BE2C (cell line): ENCODE measurements at regions not wholly inside any gene's neighbourhood (a gene's known extent, or its start where the extent isn't known, plus 50 kb on each side); places are given as distances from the start of the nearest gene placed in this dataset.

Experiments used
- DNase-seq: peaks from one replicate; pipeline ENCODE4 v3.0.0-alpha.2; 2020
- H3K27me3 ChIP-seq: fragments of 250-450 bp; sonication (Bioruptor Pico); 2 replicates; pipeline ENCODE4 v1.5.1; 2020; ENCODE audit warnings: mild to moderate bottlenecking
- H3K36me3 ChIP-seq: fragments of 250-450 bp; sonication (Bioruptor Pico); 2 replicates; pipeline ENCODE4 v1.5.1; 2020; ENCODE audit warnings: mild to moderate bottlenecking
- H3K4me1 ChIP-seq: fragments of 250-450 bp; sonication (Bioruptor Pico); 2 replicates; pipeline ENCODE4 v1.5.1; 2020
- H3K4me3 ChIP-seq: 2 replicates; pipeline ENCODE4 v1.5.1; 2011; ENCODE audit warnings: low read depth, low read length
- H3K9me3 ChIP-seq: fragments of 250-450 bp; sonication (Bioruptor Pico); 2 replicates; pipeline ENCODE4 v1.5.1; 2020
- TF ChIP-seq, protein P1 (sequence below): IDR thresholded peaks from 2 replicates; pipeline ENCODE4 v1.5.1; 2012; ENCODE audit warnings: mild to moderate bottlenecking, low read depth, low read length

DNA sequence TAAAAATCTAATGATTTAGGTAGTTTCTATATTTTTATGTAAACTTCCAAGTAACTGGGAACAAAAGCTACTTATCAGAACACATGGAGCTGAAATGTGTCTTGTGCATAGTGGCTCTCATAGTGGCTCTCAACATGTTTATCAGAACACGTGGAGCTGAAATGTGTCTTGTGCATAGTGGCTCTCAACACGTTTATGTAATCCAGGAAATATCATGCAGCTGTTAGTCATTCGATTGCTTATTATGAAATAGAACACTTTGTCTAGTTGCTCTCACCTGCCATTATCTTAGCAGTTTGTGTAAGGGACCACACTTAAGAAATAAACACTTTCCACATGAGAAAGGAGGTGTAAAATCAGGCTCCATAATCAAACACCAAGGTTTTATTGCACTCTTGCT is 119.2 kb upstream of the ASCC3 start:
- TF ChIP-seq, protein P1, sequence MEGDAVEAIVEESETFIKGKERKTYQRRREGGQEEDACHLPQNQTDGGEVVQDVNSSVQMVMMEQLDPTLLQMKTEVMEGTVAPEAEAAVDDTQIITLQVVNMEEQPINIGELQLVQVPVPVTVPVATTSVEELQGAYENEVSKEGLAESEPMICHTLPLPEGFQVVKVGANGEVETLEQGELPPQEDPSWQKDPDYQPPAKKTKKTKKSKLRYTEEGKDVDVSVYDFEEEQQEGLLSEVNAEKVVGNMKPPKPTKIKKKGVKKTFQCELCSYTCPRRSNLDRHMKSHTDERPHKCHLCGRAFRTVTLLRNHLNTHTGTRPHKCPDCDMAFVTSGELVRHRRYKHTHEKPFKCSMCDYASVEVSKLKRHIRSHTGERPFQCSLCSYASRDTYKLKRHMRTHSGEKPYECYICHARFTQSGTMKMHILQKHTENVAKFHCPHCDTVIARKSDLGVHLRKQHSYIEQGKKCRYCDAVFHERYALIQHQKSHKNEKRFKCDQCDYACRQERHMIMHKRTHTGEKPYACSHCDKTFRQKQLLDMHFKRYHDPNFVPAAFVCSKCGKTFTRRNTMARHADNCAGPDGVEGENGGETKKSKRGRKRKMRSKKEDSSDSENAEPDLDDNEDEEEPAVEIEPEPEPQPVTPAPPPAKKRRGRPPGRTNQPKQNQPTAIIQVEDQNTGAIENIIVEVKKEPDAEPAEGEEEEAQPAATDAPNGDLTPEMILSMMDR = no peak
- H3K36me3 ChIP-seq = no peaks in the 10 kb centered on the region
- H3K4me3 ChIP-seq = no peak overlapping the region
- no peak for DNase-seq
- H3K9me3 ChIP-seq = no peaks in the 10 kb centered on the region
- peaks cover 2% of the 10 kb centered on the region; the same call in 1 of the 2 replicates for H3K27me3 ChIP-seq
- no peaks in the 10 kb centered on the region for H3K4me1 ChIP-seq

DNA sequence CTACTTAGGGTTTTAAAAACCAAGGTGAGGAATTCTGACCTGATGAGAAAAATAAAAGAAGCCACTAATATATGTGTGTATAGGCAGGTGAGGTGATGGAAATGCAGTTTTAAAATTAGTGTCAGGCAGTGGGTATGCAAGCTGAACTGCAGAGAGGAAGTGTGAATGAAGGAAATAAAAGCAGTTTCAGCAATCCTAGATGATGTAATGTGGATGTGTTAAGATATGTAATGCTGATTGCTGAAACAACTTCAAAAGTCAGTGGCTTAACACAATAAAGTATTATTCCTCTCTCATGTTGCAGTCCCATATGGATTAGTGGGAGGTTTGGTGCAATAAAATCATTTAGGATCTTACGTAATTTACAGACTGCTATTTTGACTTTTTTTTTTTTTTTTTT is 119.9 kb upstream of the ASCC3 start:
- H3K4me3 ChIP-seq = no peak overlapping the region
- TF ChIP-seq, protein P1 = no peak
- no peak for DNase-seq

DNA sequence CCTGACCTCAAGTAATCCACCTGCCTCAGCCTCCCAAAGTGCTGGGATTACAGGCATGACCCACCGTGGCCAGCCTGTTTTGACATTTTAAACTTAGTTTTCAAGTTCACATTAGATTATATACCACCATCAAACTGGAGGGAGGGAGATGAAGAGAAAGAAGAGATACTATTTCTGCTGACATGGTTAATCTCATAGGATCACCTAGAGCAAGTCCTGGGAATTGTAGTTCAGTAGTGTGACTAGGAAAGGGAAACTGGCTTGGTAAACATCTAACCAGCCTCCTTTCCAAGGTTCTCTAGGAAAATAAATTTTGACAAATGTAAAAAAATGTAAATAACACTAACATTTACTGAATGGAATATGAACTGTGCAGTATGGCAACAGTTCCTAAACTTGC is 120.5 kb upstream of the ASCC3 start:
- TF ChIP-seq, protein P1 = no peak
- DNase-seq = no peak
- H3K27me3 ChIP-seq = peaks cover 2% of the 10 kb centered on the region; the same call in 1 of the 2 replicates
- H3K4me3 ChIP-seq = no peak overlapping the region
- H3K36me3 ChIP-seq = no peaks in the 10 kb centered on the region
- H3K4me1 ChIP-seq = no peaks in the 10 kb centered on the region
- H3K9me3 ChIP-seq = no peaks in the 10 kb centered on the region

More for the DNA sequence above, 119.9 kb upstream of the ASCC3 start:
- peaks cover 2% of the 10 kb centered on the region; the same call in 1 of the 2 replicates for H3K27me3 ChIP-seq
- H3K4me1 ChIP-seq = no peaks in the 10 kb centered on the region
- H3K36me3 ChIP-seq = no peaks in the 10 kb centered on the region
- H3K9me3 ChIP-seq = no peaks in the 10 kb centered on the region

DNA sequence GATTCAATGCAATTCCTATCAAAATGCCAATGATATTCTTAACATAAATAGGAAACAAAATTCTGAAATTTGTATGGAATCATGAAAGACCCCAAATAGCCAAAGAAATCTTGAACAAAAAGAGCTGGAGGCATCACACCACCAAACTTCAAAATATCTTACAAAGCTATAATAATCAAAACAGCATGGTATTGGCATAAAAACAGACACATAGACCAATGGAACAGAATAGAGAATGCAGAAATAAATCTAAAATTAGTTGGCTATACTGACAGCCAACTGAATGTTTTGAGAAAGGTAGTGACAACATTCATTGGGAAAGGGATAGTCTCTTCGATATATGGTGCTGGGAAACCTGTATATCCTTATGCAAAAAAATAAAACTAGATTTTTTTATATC is 121.9 kb upstream of the ASCC3 start:
- no peak for DNase-seq
- Histone ChIP-seq H3K27me3 (peaks cover 2% of the 10 kb centered on the region; the same call in 1 of the 2 replicates), H3K4me3 (no peak overlapping the region), H3K9me3 (no peaks in the 10 kb centered on the region), H3K36me3 (no peaks in the 10 kb centered on the region), H3K4me1 (no peaks in the 10 kb centered on the region)
- TF ChIP-seq, protein P1 = no peak

DNA sequence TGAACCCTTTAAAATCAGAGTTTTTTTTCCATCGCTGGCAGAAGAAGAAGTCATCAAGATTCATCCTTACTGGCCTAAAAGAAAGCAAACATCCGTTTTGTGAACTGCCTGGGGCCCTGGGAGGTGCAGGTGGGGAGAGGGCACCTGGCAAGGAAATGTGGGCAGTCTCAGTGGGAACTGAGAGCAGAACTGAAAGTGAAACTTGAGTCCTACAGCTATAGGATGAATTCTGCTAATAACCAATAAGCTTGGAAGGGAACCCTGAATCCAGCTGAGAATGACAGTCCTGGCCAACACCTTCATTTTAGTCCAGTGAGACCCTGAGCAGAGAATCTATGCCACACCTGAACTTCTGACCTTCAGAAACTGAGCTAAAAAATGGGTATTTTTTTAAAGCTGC is 130.1 kb upstream of the ASCC3 start:
- H3K4me1 ChIP-seq = no peaks in the 10 kb centered on the region
- no peak for DNase-seq
- no peaks in the 10 kb centered on the region for H3K9me3 ChIP-seq
- no peaks in the 10 kb centered on the region for H3K36me3 ChIP-seq
- TF ChIP-seq, protein P1 = no peak
- no peaks in the 10 kb centered on the region for H3K27me3 ChIP-seq
- no peak overlapping the region for H3K4me3 ChIP-seq

DNA sequence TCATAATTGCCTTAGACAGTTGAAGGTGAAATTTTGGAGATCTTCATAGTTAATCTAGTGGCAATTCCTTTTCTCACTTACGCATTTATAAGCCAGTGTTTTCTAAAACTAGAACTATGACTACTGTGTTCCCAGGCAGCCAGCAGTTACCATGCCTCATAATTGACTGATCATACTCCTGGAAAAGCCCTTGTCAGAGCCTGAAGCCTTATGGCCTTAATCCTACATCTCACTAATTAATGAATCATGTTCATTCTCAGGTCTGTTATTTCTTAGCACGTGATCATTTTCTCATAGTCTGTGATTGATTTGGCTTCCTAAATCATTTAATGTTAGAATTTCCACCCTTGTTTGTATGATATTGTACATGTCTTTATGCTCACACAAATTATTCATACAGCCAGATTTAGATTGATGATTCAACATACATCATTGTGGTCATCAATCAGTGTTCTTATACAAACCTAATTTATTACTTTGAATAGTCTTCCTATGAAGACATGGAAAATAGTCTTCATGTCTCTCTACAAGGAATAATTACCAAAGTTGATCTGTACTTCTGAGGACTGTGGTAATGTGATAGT is 132.6 kb upstream of the ASCC3 start:
- no peaks in the 10 kb centered on the region for H3K27me3 ChIP-seq
- no peak overlapping the region for H3K4me3 ChIP-seq
- H3K4me1 ChIP-seq = no peaks in the 10 kb centered on the region
- no peaks in the 10 kb centered on the region for H3K9me3 ChIP-seq
- DNase-seq = no peak
- TF ChIP-seq, protein P1 = no peak
- H3K36me3 ChIP-seq = no peaks in the 10 kb centered on the region
